ENCODE measurements at regions not wholly inside any gene's neighbourhood (a gene's known extent, or its start where the extent isn't known, plus 50 kb on each side); places are given as distances from the start of the nearest gene placed in this dataset.

DNA sequence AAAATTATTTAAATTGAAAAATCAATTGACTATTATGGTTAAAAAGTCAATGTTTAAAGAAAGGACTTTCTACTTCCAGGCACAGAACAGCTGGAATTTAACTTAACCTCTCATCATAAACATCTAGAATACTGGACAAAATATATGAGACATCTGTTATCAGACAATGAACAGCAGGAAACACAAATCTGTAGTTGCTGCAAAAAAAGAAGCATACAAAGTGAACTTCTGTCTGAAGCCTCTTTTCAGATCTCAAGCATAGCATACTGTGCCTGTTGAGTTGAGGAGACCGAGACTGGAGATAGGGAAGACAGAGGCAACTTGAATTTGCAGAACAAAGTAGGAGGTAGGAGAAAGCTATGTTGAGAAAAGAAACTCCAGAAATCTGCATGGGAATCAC is 140.0 kb upstream of the CBLB start:
- H3K36me3 Mint-ChIP-seq (ENCODE audit: insufficient read depth, unreplicated experiment), result no peaks in the 10 kb centered on the region
- no peaks in the 10 kb centered on the region for H3K27me3 Mint-ChIP-seq (ENCODE audit: insufficient read depth, unreplicated experiment)
- no peak overlapping the region for H3K4me3 Mint-ChIP-seq (ENCODE audit: unreplicated experiment)
- H3K27ac Mint-ChIP-seq (ENCODE audit: low read depth, unreplicated experiment), result no peak overlapping the region
- H3K4me1 Mint-ChIP-seq (ENCODE audit: insufficient read depth, unreplicated experiment), result peaks cover 13% of the 10 kb centered on the region
- no TSS peak for BruUV-seq (replicated peaks)
- intact Hi-C loops (cut with micrococcal nuclease), result no loop called here
- CTCF ChIA-PET, result no interaction called here
- TF ChIP-seq, protein P1, sequence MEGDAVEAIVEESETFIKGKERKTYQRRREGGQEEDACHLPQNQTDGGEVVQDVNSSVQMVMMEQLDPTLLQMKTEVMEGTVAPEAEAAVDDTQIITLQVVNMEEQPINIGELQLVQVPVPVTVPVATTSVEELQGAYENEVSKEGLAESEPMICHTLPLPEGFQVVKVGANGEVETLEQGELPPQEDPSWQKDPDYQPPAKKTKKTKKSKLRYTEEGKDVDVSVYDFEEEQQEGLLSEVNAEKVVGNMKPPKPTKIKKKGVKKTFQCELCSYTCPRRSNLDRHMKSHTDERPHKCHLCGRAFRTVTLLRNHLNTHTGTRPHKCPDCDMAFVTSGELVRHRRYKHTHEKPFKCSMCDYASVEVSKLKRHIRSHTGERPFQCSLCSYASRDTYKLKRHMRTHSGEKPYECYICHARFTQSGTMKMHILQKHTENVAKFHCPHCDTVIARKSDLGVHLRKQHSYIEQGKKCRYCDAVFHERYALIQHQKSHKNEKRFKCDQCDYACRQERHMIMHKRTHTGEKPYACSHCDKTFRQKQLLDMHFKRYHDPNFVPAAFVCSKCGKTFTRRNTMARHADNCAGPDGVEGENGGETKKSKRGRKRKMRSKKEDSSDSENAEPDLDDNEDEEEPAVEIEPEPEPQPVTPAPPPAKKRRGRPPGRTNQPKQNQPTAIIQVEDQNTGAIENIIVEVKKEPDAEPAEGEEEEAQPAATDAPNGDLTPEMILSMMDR (IDR thresholded peaks at IDR 0.05; ENCODE audit: unreplicated experiment), result no peak
- H3K9me3 Mint-ChIP-seq (ENCODE audit: unreplicated experiment), result no peaks in the 10 kb centered on the region
- POLR2A ChIA-PET, result interaction anchor here (0.6 kb wide), 1 partner anchor 21 kb away, joined by 3 read pairs; no protein-coding TSS in a partner anchor
- DNase-seq (ENCODE audit: unreplicated experiment), result no peak

DNA sequence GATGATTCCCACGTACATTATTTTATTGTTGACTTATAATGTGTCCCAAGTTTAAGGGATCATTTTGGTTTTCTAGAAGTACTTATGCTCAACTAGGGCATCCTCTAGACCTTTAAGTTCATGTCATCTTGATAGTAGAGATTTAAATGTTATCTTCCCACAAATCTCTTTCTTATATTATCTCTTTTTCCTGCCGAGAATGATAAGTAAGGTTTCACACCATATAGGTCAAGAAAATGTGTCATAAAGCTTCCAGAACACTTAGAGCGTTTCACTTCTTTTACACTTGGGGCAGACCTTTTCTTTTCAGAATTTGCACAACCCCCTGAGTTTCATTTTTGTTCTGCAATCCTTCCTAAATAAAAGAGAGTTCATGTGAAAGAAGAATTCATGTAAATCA is 142.0 kb upstream of the CBLB start:
- H3K4me1 Mint-ChIP-seq (ENCODE audit: insufficient read depth, unreplicated experiment), result peaks cover 13% of the 10 kb centered on the region
- no peak for DNase-seq (ENCODE audit: unreplicated experiment)
- intact Hi-C loops (cut with micrococcal nuclease), result no loop called here
- no peak overlapping the region for H3K4me3 Mint-ChIP-seq (ENCODE audit: unreplicated experiment)
- TF ChIP-seq, protein P1 (IDR thresholded peaks at IDR 0.05; ENCODE audit: unreplicated experiment), result no peak
- no peaks in the 10 kb centered on the region for H3K9me3 Mint-ChIP-seq (ENCODE audit: unreplicated experiment)
- ChIA-PET POLR2A (interaction anchor here (0.7 to 0.8 kb wide), 2 partner anchors 13 to 187 kb away, joined by 3 read pairs; no protein-coding TSS in a partner anchor), CTCF (no interaction called here)
- no peaks in the 10 kb centered on the region for H3K27me3 Mint-ChIP-seq (ENCODE audit: insufficient read depth, unreplicated experiment)
- no peaks in the 10 kb centered on the region for H3K36me3 Mint-ChIP-seq (ENCODE audit: insufficient read depth, unreplicated experiment)
- no TSS peak for BruUV-seq (replicated peaks)
- H3K27ac Mint-ChIP-seq (ENCODE audit: low read depth, unreplicated experiment), result no peak overlapping the region

DNA sequence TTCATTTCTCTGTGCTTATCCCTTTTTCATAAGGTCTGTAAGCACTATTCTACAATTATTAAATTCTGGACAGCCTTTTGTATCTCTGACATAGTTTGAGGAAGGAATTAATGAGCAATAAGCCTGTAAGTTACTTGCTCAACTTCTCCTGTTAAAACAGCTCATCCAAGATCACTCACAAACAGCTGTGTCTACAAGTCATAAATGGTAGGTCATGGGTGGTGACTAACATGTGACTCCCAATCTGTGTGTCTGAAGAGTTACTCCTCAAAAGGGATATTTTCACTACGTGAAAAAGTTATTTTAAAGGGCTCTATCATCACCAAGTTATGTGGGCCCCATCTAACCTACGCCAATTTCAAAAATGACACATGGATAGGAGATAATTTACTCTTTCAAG is 145.2 kb upstream of the CBLB start:
- peaks cover 17% of the 10 kb centered on the region for H3K9me3 Mint-ChIP-seq (ENCODE audit: unreplicated experiment)
- peak; percentile 46 for DNase-seq (ENCODE audit: unreplicated experiment)
- TF ChIP-seq, protein P1 (IDR thresholded peaks at IDR 0.05; ENCODE audit: unreplicated experiment), result no peak
- H3K27ac Mint-ChIP-seq (ENCODE audit: low read depth, unreplicated experiment), result peak overlapping the region; percentile 39
- POLR2A ChIA-PET, result interaction anchor here (1.6 to 1.8 kb wide), 2 partner anchors 9 to 145 kb away, joined by 3 to 8 read pairs; no protein-coding TSS in a partner anchor
- CTCF ChIA-PET, result no interaction called here
- intact Hi-C loops (cut with micrococcal nuclease), result no loop called here
- H3K36me3 Mint-ChIP-seq (ENCODE audit: insufficient read depth, unreplicated experiment), result no peaks in the 10 kb centered on the region
- H3K4me1 Mint-ChIP-seq (ENCODE audit: insufficient read depth, unreplicated experiment), result peaks cover 8% of the 10 kb centered on the region
- no peaks in the 10 kb centered on the region for H3K27me3 Mint-ChIP-seq (ENCODE audit: insufficient read depth, unreplicated experiment)
- BruUV-seq (replicated peaks), result no TSS peak
- no peak overlapping the region for H3K4me3 Mint-ChIP-seq (ENCODE audit: unreplicated experiment)

DNA sequence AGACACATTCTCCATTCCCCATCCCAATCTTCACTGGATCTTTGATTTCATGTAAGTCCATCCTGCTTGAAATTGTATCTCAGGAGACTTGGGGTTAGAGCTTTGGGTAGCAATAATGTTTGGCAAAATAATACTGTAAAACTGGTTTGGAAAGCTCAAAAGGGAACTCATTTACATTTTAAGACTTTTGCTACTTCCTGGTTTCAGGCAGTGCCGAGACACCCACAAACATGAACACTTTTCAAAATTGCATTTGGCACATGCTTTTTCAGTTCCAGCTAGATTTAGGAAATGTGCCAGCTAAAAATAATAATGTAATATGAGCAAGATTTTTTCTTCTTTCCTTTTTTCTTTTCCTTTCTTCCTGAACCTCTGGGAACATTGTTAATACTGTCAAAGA is 145.7 kb upstream of the CBLB start:
- TF ChIP-seq, protein P1 (IDR thresholded peaks at IDR 0.05; ENCODE audit: unreplicated experiment), result no peak
- DNase-seq (ENCODE audit: unreplicated experiment), result no peak
- Mint-ChIP-seq H3K4me1 (ENCODE audit: insufficient read depth, unreplicated experiment) (peaks cover 8% of the 10 kb centered on the region), H3K27ac (ENCODE audit: low read depth, unreplicated experiment) (peak overlapping the region; percentile 39), H3K27me3 (ENCODE audit: insufficient read depth, unreplicated experiment) (no peaks in the 10 kb centered on the region), H3K36me3 (ENCODE audit: insufficient read depth, unreplicated experiment) (no peaks in the 10 kb centered on the region), H3K4me3 (ENCODE audit: unreplicated experiment) (no peak overlapping the region), H3K9me3 (ENCODE audit: unreplicated experiment) (peaks cover 19% of the 10 kb centered on the region)
- ChIA-PET POLR2A (interaction anchor here (1.2 to 1.8 kb wide), 3 partner anchors 9 to 145 kb away, joined by 3 to 8 read pairs (median 3); no protein-coding TSS in a partner anchor), CTCF (no interaction called here)
- no TSS peak for BruUV-seq (replicated peaks)
- intact Hi-C loops (cut with micrococcal nuclease), result no loop called here
